Suprapubic skin (tissue), 3 donors: ENCODE measurements at regions not wholly inside any gene's neighbourhood (a gene's known extent, or its start where the extent isn't known, plus 50 kb on each side); places are given as distances from the start of the nearest gene placed in this dataset.

ENCODE experiments used
- CTCF ChIP-seq, 2 donors: fragments of 200-600 bp in 1 of 2; fragments of 450-650 bp in 1 of 2; sonication (generic) in 1 of 2; IDR thresholded peaks; one replicate each; pipeline ENCODE4 v1.5.1; 2016 to 2019; ENCODE audit warnings: antibody characterized with exemption in 2 of 2, mild to moderate bottlenecking in 1 of 2, moderate library complexity in 1 of 2
- EP300 ChIP-seq: sonication (generic); formaldehyde crosslinking; IDR thresholded peaks from one replicate; pipeline ENCODE4 v1.6.1; 2017; ENCODE audit warnings: antibody characterized with exemption

DNA sequence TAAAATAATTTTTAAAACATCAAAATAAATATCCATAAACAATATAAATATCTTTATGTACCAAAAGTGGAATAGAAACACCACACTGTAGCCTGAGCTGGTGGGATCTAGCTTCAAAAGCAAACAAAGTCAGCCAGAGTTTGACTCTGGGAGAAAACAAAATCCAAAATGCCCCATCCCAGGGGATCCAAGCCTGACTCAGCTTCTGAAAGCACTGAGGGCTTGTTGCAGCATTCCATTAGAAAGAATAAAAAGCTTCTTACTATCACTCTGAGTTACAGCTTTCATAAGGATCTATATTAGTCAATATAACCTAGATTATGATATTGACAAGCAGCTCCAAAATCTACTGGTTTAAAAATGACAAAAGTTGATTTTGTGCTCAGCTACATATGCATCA, 149.7 kb upstream of the ANKRD50 start:
- no peak for TF ChIP-seq EP300
- TF ChIP-seq CTCF (IDR thresholded peaks at IDR 0.05): no peak
